HG03457 (cell line): ENCODE measurements at regions not wholly inside any gene's neighbourhood (a gene's known extent, or its start where the extent isn't known, plus 50 kb on each side); places are given as distances from the start of the nearest gene placed in this dataset.

Experiments used
- ATAC-seq: cut with Tn5 transposase; IDR thresholded peaks from one replicate; pipeline ENCODE4 v1.9.1; 2021; ENCODE audit warnings: moderate number of reproducible peaks; ENCODE audit not compliant: unreplicated experiment

- no peak for ATAC-seq
These were observed 289.2 kb downstream of the ZSWIM6 start for GRCh38 chr5:61621202-61621650.

GRCh38 chr5:61622156-61622555 lies 290.1 kb downstream of the ZSWIM6 start:
- no peak for ATAC-seq

- ATAC-seq: no peak
These were observed 291.5 kb downstream of the ZSWIM6 start for GRCh38 chr5:61623401-61624069.

- ATAC-seq: no peak
These were observed 292.6 kb downstream of the ZSWIM6 start for GRCh38 chr5:61624553-61625136.

GRCh38 chr5:61625137-61625561 lies 293.1 kb downstream of the ZSWIM6 start:
- ATAC-seq: no peak

DNA sequence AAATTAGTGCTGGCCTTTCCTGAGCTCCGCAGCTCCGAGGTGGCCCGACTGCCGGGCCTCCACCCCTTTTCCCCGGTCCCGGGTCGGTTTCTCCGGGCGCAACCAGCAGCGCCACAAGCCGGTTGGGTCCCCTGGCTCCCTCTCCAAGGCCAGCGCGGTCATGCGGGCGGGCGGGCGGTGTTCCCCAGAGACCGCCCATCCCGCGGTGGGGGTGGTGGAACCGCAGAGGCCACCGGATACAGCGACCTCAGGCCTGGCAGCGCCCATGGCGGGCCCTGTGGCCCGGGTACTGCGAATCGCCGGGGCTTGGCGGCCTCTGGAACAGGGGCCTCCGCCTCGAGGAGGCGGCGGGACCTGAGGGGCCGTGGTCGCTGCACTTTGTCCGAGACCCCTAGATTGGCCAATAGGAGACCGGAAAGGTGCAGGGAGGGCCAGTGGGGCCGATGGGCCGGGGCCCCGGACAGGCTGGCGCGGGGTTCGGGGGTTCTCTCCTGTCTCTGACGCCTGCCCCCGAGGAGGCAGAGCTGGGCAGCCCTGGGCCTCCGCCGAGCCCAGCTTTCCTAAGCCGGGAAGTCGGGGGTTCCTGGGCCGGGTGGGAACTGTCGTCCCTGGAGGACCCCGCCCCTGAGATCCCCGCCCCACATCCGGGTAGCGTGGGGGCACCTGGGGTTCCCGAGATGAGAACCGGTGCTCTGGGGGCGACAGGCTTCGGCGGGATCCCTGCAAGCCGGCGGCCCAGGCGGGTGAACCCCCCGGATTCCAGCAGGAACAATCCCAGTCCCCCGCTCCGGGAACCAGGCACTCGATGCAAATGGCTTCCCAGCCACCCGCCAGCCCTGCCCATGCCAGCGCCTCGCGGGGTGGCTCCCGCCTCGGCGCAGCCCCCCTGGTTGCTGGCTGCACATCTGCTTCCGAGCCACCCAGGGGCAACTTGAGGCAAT lies 293.9 kb downstream of the ZSWIM6 start:
- ATAC-seq: no peak

DNA sequence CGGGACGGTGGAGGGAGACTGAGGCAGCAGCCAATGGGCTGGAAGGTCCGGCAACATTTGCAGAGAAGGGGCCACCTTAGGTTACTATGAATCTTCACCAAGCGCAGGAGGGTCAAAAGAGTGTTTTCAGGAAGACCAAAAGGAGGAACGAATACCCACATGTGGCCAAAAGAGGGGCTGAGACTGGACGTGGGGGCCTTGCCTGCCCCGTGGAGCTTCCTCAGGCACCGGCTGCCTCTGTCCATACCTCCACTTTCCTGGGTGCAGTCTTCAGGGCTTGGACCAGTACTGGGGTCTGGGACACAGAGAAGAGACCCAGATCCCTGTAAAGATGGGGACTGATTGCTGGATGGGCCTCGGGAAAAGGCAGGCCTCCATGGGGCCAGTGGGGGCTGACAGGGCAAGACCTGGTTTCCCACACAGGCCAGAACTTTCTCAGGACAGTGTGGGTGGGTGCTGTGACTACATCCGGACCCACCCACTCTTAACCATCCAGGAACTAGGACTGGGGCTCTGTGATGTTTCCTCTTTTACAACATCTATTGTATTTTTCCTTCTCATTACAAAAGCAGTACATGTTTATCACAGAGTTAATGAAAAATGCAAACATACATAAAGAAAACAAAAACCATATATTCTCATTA lies 294.7 kb downstream of the ZSWIM6 start:
- ATAC-seq: no peak

- no peak for ATAC-seq
These were observed 295.5 kb downstream of the ZSWIM6 start for GRCh38 chr5:61627531-61627930.

DNA sequence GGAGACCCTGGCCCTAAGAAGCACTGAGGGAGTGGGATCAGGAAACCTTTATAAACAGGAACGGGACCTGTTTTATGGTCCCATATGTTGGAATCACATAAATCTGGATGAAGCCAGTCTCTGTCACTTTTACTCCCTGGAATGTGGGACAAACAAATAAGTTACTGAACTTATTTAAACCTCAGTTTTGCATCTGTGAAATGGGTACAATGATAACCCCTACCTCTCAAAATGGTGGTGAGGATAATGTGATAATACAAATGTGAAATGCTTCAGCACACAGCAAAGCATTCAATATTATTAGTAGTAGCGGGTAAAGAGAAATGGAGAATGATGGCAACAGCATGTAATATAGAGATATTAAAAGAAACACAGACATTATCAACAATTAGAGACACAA lies 298.9 kb downstream of the ZSWIM6 start:
- ATAC-seq: no peak

GRCh38 chr5:61631438-61631941 lies 299.4 kb downstream of the ZSWIM6 start:
- ATAC-seq: no peak

- no peak for ATAC-seq
These were observed 300.0 kb downstream of the ZSWIM6 start for GRCh38 chr5:61632064-61632463.

DNA sequence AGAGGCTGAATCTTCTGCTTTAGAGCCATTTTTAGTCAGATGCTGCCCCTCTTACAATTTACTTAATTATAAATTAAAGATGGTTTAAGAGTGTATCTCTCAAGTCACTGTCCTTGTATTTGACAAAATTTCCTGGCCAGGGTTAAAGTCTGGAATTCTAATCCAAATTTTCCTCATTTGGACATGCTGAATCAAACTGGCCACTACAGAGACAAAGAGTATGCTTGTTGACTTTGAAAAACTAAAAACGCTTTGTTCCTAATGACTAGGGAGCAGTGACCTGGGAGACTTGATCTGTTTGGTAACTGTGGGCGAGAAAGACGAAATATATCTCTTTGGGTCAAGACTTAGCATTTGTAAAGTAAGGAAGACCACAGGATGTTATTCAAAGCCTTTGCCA lies 303.2 kb downstream of the ZSWIM6 start:
- no peak for ATAC-seq

- no peak for ATAC-seq
These were observed 305.5 kb downstream of the ZSWIM6 start for GRCh38 chr5:61637566-61637965.

- ATAC-seq: no peak
These were observed 306.4 kb downstream of the ZSWIM6 start for GRCh38 chr5:61638476-61638875.

GRCh38 chr5:61640179-61641021 lies 308.3 kb downstream of the ZSWIM6 start:
- ATAC-seq: no peak

GRCh38 chr5:61641748-61642565 lies 309.9 kb downstream of the ZSWIM6 start:
- ATAC-seq: no peak

DNA sequence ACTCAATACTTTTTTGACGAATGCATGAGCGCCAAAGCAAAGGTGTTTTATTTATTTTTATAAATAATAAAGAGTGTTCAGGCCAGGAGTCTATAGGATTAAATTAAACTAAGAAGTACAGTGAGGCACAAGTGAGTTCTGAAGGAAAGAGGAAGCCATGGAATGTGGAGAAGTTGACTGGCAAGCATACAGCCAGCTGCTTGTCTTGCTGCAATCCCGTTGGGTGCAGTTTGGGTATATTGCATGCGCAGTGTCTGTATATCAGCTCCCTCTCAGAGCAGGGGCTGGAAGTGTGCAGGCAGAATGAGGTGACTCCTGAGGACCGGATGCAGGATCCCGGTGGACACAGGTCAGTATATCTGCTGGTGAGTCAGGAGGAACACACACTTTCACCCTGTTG lies 315.6 kb downstream of the ZSWIM6 start:
- ATAC-seq: no peak

- no peak for ATAC-seq
These were observed 317.2 kb downstream of the ZSWIM6 start for GRCh38 chr5:61649231-61649630.

- ATAC-seq: no peak
These were observed 317.9 kb downstream of the ZSWIM6 start for GRCh38 chr5:61649971-61650370.
